ENCODE measurements at regions not wholly inside any gene's neighbourhood (a gene's known extent, or its start where the extent isn't known, plus 50 kb on each side); places are given as distances from the start of the nearest gene placed in this dataset.

DNA sequence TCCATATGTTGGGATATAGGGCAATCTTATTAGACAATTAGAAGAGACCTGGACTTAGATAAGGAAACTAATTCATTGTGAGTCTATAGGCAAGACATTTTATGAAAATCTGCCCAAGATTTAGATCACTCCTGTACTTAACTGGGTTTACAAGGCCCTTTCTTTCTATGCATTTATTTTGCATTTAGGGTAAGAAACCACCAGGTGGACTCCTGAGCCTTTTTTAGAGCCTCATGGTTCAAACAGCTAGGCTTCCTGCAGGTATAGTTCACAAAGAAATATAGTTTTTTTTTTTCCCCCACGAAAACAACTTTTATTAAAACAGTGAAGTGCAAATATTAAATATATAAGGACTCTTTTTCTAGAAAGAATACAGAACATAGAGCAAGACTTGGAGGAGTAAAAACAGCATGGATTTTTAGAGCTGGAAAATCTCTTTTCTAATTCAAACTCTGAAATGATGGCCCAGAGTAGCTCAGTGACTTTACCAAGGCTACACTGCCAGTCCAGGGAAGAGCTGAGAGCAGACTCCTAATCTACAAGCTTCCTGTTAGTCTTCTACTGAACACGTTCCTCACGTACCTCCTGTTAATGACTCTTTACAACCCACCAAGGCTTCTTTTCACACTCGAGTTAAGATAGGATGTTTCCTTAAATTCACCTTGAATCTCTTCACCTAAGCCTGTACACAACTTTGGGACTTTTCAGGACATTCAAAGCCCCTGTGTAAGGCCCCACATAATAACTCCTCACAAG lies 400.9 kb upstream of the ATP11B start:
- TF ChIP-seq, protein P1, sequence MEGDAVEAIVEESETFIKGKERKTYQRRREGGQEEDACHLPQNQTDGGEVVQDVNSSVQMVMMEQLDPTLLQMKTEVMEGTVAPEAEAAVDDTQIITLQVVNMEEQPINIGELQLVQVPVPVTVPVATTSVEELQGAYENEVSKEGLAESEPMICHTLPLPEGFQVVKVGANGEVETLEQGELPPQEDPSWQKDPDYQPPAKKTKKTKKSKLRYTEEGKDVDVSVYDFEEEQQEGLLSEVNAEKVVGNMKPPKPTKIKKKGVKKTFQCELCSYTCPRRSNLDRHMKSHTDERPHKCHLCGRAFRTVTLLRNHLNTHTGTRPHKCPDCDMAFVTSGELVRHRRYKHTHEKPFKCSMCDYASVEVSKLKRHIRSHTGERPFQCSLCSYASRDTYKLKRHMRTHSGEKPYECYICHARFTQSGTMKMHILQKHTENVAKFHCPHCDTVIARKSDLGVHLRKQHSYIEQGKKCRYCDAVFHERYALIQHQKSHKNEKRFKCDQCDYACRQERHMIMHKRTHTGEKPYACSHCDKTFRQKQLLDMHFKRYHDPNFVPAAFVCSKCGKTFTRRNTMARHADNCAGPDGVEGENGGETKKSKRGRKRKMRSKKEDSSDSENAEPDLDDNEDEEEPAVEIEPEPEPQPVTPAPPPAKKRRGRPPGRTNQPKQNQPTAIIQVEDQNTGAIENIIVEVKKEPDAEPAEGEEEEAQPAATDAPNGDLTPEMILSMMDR (IDR thresholded peaks at IDR 0.05; ENCODE audit: low read depth, low read length): no peak

GRCh38 chr3:182393151-182393550 lies 400.2 kb upstream of the ATP11B start:
- TF ChIP-seq, protein P1 (IDR thresholded peaks at IDR 0.05; ENCODE audit: low read depth, low read length): no peak
- H3K4me3 ChIP-seq (replicated peaks in 1 of 2; ENCODE audit: low read depth in 2 of 2, low read length in 2 of 2): no peak overlapping the region
- DNase-seq (ENCODE audit: low read depth in 2 of 2): no peak

More for the DNA sequence above, 400.9 kb upstream of the ATP11B start:
- no peak overlapping the region for H3K4me3 ChIP-seq (replicated peaks in 1 of 2; ENCODE audit: low read depth in 2 of 2, low read length in 2 of 2)
- DNase-seq (ENCODE audit: low read depth in 2 of 2): no peak

DNA sequence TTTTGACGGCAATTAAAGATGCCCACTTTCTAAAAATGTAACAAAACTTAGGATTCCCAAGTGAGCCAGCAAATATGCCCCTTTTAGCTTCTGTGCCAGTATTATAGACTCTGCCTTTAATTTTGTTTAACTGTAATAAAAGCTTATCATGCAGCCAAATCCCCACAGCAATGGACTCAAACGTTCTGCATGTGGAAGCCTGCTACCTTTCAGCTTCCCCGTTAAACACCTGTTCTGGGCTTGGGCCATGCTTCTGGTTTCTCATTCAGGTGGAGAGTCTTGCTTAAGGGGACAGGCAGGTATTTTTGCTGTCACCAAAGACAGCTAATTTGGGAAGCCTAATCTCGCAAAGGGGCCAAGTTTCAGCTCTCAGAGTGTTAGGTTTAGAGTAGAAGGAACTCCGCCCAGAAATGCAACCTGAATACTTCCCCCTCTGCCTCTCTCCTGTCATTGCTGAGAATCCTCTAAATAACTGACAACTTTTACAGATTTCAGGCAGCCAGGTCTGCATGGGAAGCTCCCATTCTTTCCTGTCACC lies 399.4 kb upstream of the ATP11B start:
- TF ChIP-seq, protein P1 (IDR thresholded peaks at IDR 0.05; ENCODE audit: low read depth, low read length): no peak
- no peak for DNase-seq (ENCODE audit: low read depth in 2 of 2)
- no peak overlapping the region for H3K4me3 ChIP-seq (replicated peaks in 1 of 2; ENCODE audit: low read depth in 2 of 2, low read length in 2 of 2)

- TF ChIP-seq, protein P1 (IDR thresholded peaks at IDR 0.05; ENCODE audit: low read depth, low read length): no peak
- no peak for DNase-seq (ENCODE audit: low read depth in 2 of 2)
- no peak overlapping the region for H3K4me3 ChIP-seq (replicated peaks in 1 of 2; ENCODE audit: low read depth in 2 of 2, low read length in 2 of 2)
Observed at GRCh38 chr3:182397164-182397563, 396.1 kb upstream of the ATP11B start.

DNA sequence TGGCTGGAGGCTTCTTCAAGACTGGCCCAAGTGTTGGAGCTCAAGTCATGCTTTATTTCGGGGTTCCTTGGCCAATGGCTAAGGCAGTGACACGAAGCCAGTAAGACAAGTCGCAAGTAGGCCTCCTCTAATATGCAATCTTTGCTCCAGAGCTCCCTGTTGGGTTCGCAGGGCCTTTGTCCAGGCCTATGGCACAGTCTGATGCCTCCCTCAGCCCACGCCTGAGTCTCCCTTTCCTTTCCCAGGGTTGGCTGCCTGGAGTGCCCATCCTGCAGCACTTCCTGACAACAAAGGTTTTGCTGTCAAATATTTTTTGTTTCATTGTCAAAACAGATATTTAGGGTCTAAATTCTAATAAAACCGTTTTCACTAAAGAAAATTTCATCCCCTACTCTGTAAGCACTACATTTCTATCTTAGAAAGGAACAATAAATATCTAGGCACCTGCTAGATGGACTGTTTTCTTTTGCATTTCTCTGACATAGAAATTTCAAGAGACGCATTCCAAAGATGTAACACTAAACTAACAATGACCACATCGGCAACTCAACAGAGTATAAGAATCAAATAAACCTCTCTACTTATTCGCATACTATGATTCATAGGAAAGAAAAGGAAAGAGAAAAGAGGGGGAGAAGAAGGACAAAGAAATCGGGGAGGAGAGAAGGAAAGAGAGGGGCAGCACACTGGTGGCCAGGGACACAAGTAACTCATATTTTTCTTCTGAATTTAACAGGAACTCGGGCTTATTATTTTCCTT lies 393.1 kb upstream of the ATP11B start:
- TF ChIP-seq, protein P1 (IDR thresholded peaks at IDR 0.05; ENCODE audit: low read depth, low read length): no peak
- H3K4me3 ChIP-seq (replicated peaks in 1 of 2; ENCODE audit: low read depth in 2 of 2, low read length in 2 of 2): no peak overlapping the region
- DNase-seq (ENCODE audit: low read depth in 2 of 2): no peak

DNA sequence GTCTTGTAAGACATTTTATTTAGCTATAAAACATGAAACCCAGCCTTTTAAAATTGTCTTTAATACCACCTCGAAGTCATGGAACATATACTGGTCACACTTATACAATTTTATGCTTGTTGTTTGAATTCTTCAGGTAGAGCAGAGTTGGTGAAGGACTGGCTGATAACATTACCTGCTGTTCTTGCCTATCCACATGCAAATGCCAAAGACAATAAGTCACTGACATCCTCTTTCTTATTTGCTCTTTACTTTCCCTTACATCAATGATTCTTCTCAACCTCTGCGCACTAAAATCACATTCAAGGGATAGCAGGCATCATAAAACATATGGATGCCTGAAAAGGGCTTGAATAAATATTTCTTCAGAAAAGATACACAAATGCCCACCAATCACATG lies 392.5 kb upstream of the ATP11B start:
- no peak for DNase-seq (ENCODE audit: low read depth in 2 of 2)
- TF ChIP-seq, protein P1 (IDR thresholded peaks at IDR 0.05; ENCODE audit: low read depth, low read length): no peak
- H3K4me3 ChIP-seq (replicated peaks in 1 of 2; ENCODE audit: low read depth in 2 of 2, low read length in 2 of 2): no peak overlapping the region

Data from cardiac fibroblast (primary cell).